ENCODE measurements at regions not wholly inside any gene's neighbourhood (a gene's known extent, or its start where the extent isn't known, plus 50 kb on each side); places are given as distances from the start of the nearest gene placed in this dataset.
"Not testable (repeated sequence)": the region's sequence is repeated elsewhere in the genome, so short reads cannot be mapped to it uniquely, and the experiment has no call there.

DNA sequence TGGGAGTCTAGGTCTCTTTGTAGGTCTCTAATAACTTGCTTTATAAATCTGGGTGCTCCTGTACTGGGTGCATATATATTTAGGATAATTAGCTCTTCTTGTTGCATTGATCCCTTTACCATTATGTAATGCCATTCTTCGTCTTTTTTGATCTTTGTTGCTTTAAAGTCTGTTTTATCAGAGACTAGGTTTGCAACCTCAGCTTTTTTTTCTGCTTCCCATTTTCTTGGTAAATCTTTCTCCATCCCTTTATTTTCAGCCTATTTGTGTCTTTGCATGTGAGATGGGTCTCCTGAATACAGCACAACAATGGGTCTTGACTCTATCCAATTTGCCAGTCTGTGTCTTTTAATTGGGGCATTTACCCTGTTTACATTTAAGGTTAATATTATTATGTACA lies 116.2 kb downstream of the VGLL3 start:
- TF ChIP-seq, protein P1, sequence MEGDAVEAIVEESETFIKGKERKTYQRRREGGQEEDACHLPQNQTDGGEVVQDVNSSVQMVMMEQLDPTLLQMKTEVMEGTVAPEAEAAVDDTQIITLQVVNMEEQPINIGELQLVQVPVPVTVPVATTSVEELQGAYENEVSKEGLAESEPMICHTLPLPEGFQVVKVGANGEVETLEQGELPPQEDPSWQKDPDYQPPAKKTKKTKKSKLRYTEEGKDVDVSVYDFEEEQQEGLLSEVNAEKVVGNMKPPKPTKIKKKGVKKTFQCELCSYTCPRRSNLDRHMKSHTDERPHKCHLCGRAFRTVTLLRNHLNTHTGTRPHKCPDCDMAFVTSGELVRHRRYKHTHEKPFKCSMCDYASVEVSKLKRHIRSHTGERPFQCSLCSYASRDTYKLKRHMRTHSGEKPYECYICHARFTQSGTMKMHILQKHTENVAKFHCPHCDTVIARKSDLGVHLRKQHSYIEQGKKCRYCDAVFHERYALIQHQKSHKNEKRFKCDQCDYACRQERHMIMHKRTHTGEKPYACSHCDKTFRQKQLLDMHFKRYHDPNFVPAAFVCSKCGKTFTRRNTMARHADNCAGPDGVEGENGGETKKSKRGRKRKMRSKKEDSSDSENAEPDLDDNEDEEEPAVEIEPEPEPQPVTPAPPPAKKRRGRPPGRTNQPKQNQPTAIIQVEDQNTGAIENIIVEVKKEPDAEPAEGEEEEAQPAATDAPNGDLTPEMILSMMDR (conservative IDR thresholded peaks at IDR 0.05), result not testable (repeated sequence)
- TF ChIP-seq EZH2 (IDR thresholded peaks at IDR 0.05; ENCODE audit: low read depth), result not testable (repeated sequence)
